Body of pancreas (tissue), 4 donors: ENCODE measurements at regions not wholly inside any gene's neighbourhood (a gene's known extent, or its start where the extent isn't known, plus 50 kb on each side); places are given as distances from the start of the nearest gene placed in this dataset.

Experiments used
- CTCF ChIP-seq, 7 experiments: fragments of 450-650 bp in 4 of 7; fragments of 200-600 bp in 3 of 7; sonication (generic) in 3 of 7; IDR thresholded peaks; one replicate each; pipeline ENCODE4 v1.5.1; 2016 to 2019; ENCODE audit warnings: antibody characterized with exemption in 7 of 7
- POLR2A ChIP-seq, 3 donors: fragments of 450-650 bp; IDR thresholded peaks; one replicate each; pipeline ENCODE4 v1.6.1; 2016; ENCODE audit warnings: antibody characterized with exemption in 3 of 3, mild to moderate bottlenecking in 2 of 3

DNA sequence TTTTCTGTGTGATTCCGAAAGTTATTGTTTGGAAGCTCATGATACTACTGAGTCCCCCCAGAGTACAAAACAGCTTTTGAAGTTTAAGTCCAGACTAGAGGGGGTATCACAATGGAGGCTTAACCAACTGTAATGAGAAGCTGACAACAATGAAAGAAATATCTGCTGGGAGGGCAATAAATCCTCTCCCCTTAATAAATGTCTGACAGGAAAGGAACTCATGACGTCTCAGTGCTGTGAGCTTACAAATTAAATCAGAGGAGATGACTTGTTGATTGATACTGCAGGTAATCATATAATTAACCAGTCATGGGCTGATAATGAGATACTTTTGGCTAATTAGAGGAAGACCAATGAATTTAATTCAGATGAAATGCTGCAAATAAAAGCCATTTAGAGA lies 102.6 kb upstream of the WDR11 start:
- TF ChIP-seq CTCF (IDR thresholded peaks at IDR 0.05) (no peak), POLR2A (IDR thresholded peaks at IDR 0.05) (no peak)
